SJSA1 (cell line): ENCODE measurements at regions not wholly inside any gene's neighbourhood (a gene's known extent, or its start where the extent isn't known, plus 50 kb on each side); places are given as distances from the start of the nearest gene placed in this dataset.

Experiments
- DNase-seq, 2 experiments: peaks; one replicate each; pipeline ENCODE4 v3.0.0-alpha.2; 2015 to 2020; ENCODE audit warnings: low spot score in 2 of 2, low read depth in 1 of 2
- H3K27ac ChIP-seq: fragments of 250-450 bp; sonication (Bioruptor Pico); 2 replicates; pipeline ENCODE4 v1.5.1; 2020; ENCODE audit warnings: mild to moderate bottlenecking, moderate library complexity
- H3K27me3 ChIP-seq: fragments of 250-450 bp; sonication (Bioruptor Pico); replicated peaks from 2 replicates; pipeline ENCODE4 v1.5.1; 2020; ENCODE audit warnings: mild to moderate bottlenecking, moderate library complexity
- H3K36me3 ChIP-seq: fragments of 250-450 bp; sonication (Bioruptor Pico); 2 replicates; pipeline ENCODE4 v1.5.1; 2020; ENCODE audit warnings: mild to moderate bottlenecking
- H3K4me1 ChIP-seq: fragments of 250-450 bp; sonication (Bioruptor Pico); replicated peaks from 2 replicates; pipeline ENCODE4 v1.6.1; 2021; ENCODE audit warnings: mild to moderate bottlenecking
- H3K4me3 ChIP-seq: fragments of 250-450 bp; sonication (Bioruptor Pico); 2 replicates; pipeline ENCODE4 v1.5.1; 2020; ENCODE audit warnings: mild to moderate bottlenecking
- H3K9me3 ChIP-seq: fragments of 250-450 bp; sonication (Bioruptor Pico); replicated peaks from 2 replicates; pipeline ENCODE4 v1.5.1; 2020; ENCODE audit warnings: mild to moderate bottlenecking

- no peaks in the 10 kb centered on the region for H3K4me1 ChIP-seq
- no peak overlapping the region for H3K27ac ChIP-seq
- H3K27me3 ChIP-seq = no peaks in the 10 kb centered on the region
- no peaks in the 10 kb centered on the region for H3K36me3 ChIP-seq
- no peaks in the 10 kb centered on the region for H3K9me3 ChIP-seq
- no peak overlapping the region for H3K4me3 ChIP-seq
- DNase-seq = no peak
Measured at GRCh38 chr13:73691891-73692290, 442.3 kb downstream of the KLF12 start.

GRCh38 chr13:73687929-73688328 is 446.3 kb downstream of the KLF12 start:
- H3K36me3 ChIP-seq = no peaks in the 10 kb centered on the region
- H3K9me3 ChIP-seq = no peaks in the 10 kb centered on the region
- H3K27me3 ChIP-seq = no peaks in the 10 kb centered on the region
- H3K27ac ChIP-seq = no peak overlapping the region
- no peaks in the 10 kb centered on the region for H3K4me1 ChIP-seq
- no peak for DNase-seq
- H3K4me3 ChIP-seq = no peak overlapping the region

DNA sequence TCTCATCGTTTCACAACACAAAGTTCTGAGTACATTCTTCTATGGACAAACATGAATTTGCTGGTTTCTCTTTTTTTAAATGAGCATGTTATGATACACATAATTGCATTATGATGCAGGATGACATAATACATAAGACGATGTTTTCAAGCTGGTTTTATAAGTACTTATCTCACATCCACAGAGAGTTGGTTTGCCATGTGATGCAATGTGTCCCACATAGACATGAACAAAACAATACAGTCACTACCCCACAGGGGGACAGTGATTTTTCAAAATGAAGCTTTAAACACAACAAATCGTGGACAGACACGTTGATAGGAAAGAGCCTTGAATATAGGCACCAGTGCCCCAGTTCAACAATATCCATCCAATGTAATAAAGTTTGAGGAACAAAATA is 447.1 kb downstream of the KLF12 start:
- H3K36me3 ChIP-seq = no peaks in the 10 kb centered on the region
- H3K4me3 ChIP-seq = no peak overlapping the region
- DNase-seq = no peak
- H3K27me3 ChIP-seq = no peaks in the 10 kb centered on the region
- no peaks in the 10 kb centered on the region for H3K9me3 ChIP-seq
- no peak overlapping the region for H3K27ac ChIP-seq
- H3K4me1 ChIP-seq = no peaks in the 10 kb centered on the region

DNA sequence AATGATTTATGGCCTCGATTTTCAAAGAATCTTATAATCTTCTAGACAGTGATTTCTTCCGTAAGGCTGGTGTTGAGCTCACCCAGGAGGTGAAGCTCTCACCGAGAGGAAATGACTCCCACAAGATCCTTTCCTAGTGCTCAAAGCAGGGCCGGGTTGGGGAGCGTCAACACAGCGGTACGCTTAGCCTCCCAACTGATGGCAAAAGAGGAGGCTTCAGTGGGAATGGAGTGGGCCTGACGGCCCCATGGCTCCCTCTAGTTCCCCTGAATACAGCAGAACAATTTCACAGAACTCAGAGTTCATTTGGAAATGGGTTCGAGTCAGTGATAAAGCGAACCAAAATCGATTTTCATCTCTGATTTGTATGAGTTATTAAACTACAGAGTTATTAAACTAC is 449.5 kb downstream of the KLF12 start:
- H3K36me3 ChIP-seq = no peaks in the 10 kb centered on the region
- no peak overlapping the region for H3K4me3 ChIP-seq

GRCh38 chr13:73684286-73684685 is 449.9 kb downstream of the KLF12 start:
- Histone ChIP-seq H3K4me3 (no peak overlapping the region), H3K9me3 (no peaks in the 10 kb centered on the region), H3K27ac (no peak overlapping the region), H3K4me1 (no peaks in the 10 kb centered on the region), H3K36me3 (no peaks in the 10 kb centered on the region), H3K27me3 (no peaks in the 10 kb centered on the region)
- DNase-seq = no peak

More for the DNA sequence above, 449.5 kb downstream of the KLF12 start:
- no peaks in the 10 kb centered on the region for H3K9me3 ChIP-seq
- DNase-seq = no peak
- H3K27me3 ChIP-seq = no peaks in the 10 kb centered on the region
- no peak overlapping the region for H3K27ac ChIP-seq
- no peaks in the 10 kb centered on the region for H3K4me1 ChIP-seq

DNA sequence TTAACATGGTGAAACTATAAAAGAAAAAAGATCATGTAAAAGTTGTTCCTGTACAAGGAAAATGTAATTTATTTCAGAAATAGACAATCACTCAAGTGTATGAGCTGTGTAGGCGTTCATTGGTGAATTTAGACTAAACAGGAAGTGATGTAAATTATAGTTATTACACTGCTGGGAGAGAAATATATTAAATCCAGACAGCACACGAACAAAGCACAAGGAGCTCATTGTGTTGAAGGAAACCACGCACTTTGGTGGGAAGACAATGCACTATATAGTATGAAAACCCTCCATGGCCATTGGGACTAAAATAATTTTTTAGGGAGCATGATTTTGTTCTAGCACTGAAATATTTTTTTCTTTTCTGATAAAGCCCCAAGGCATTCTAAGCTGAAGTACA is 450.5 kb downstream of the KLF12 start:
- Histone ChIP-seq H3K27ac (no peak overlapping the region), H3K36me3 (no peaks in the 10 kb centered on the region; the same call in 1 of the 2 replicates), H3K4me3 (no peak overlapping the region)

DNA sequence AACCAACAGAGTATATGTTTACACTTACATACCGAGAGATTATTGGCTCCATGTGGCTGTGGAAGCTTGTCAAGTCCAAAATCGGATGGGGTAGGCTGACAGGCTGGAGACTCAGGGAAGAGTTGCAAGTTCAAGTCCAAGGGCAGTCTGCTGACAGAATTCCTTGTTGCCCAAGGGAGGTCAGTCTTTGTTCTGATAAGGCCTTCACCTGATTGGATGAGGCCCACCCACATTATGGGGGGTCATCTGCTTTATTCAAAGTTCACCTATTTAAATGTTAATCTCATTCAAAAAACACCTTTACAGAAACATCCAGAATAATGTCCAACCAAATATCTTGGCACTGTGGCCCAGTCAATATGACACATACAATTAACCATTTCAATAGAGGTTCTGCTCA is 452.4 kb downstream of the KLF12 start:
- Histone ChIP-seq H3K4me3 (no peak overlapping the region), H3K27me3 (no peaks in the 10 kb centered on the region), H3K36me3 (no peaks in the 10 kb centered on the region; the same call in 1 of the 2 replicates), H3K9me3 (no peaks in the 10 kb centered on the region), H3K27ac (no peak overlapping the region), H3K4me1 (peaks cover 10% of the 10 kb centered on the region)
- no peak for DNase-seq

More for the DNA sequence above, 450.5 kb downstream of the KLF12 start:
- no peaks in the 10 kb centered on the region for H3K9me3 ChIP-seq
- no peaks in the 10 kb centered on the region for H3K27me3 ChIP-seq
- H3K4me1 ChIP-seq = no peaks in the 10 kb centered on the region
- no peak for DNase-seq

DNA sequence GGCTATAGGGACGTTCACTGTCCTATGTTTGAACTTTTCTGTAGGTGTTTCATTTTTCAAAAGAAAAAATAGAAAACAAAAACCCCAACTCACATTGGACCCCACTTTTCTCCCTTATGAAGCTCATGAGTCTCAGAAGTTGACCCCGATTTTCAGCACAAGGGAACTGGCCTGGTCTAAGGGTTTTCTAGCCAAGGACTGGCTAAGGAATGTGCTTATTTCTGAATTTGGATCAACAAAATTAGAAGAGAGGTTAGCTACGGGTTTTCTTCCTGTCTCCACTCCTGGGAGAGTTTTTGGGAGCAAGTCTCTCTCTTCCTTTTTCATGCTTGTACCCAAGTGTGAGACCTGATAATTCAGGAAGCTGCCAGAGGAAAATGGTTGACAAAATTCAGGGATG is 453.2 kb downstream of the KLF12 start:
- H3K4me3 ChIP-seq = no peak overlapping the region
- H3K27ac ChIP-seq = no peak overlapping the region
- H3K4me1 ChIP-seq = peaks cover 13% of the 10 kb centered on the region
- DNase-seq = no peak
- H3K27me3 ChIP-seq = no peaks in the 10 kb centered on the region
- H3K36me3 ChIP-seq = no peaks in the 10 kb centered on the region; the same call in 1 of the 2 replicates
- H3K9me3 ChIP-seq = no peaks in the 10 kb centered on the region

GRCh38 chr13:73677048-73677601 is 457.1 kb downstream of the KLF12 start:
- no peaks in the 10 kb centered on the region for H3K27me3 ChIP-seq
- no peaks in the 10 kb centered on the region for H3K9me3 ChIP-seq
- no peak overlapping the region for H3K4me3 ChIP-seq
- DNase-seq = peak in 1 of 2 experiments; percentile 58
- H3K4me1 ChIP-seq = peaks cover 13% of the 10 kb centered on the region
- H3K36me3 ChIP-seq = no peaks in the 10 kb centered on the region; the same call in 1 of the 2 replicates
- peak overlapping the region; percentile 51 for H3K27ac ChIP-seq

GRCh38 chr13:73676550-73677047 is 457.6 kb downstream of the KLF12 start:
- Histone ChIP-seq H3K36me3 (no peaks in the 10 kb centered on the region; the same call in 1 of the 2 replicates), H3K4me1 (peaks cover 13% of the 10 kb centered on the region), H3K27ac (peak overlapping the region; percentile 51), H3K27me3 (no peaks in the 10 kb centered on the region), H3K4me3 (no peak overlapping the region), H3K9me3 (no peaks in the 10 kb centered on the region)
- no peak for DNase-seq

GRCh38 chr13:73675821-73676220 is 458.4 kb downstream of the KLF12 start:
- Histone ChIP-seq H3K27ac (no peak overlapping the region), H3K4me3 (no peak overlapping the region), H3K27me3 (no peaks in the 10 kb centered on the region), H3K9me3 (no peaks in the 10 kb centered on the region), H3K36me3 (no peaks in the 10 kb centered on the region; the same call in 1 of the 2 replicates), H3K4me1 (peaks cover 13% of the 10 kb centered on the region)
- no peak for DNase-seq

GRCh38 chr13:73674570-73674969 is 459.6 kb downstream of the KLF12 start:
- Histone ChIP-seq H3K4me1 (peaks cover 13% of the 10 kb centered on the region), H3K9me3 (no peaks in the 10 kb centered on the region), H3K36me3 (no peaks in the 10 kb centered on the region; the same call in 1 of the 2 replicates), H3K27me3 (no peaks in the 10 kb centered on the region), H3K4me3 (no peak overlapping the region), H3K27ac (no peak overlapping the region)
- no peak for DNase-seq

GRCh38 chr13:73673931-73674330 is 460.3 kb downstream of the KLF12 start:
- Histone ChIP-seq H3K4me1 (peaks cover 13% of the 10 kb centered on the region), H3K27me3 (no peaks in the 10 kb centered on the region), H3K9me3 (no peaks in the 10 kb centered on the region), H3K36me3 (no peaks in the 10 kb centered on the region; the same call in 1 of the 2 replicates), H3K4me3 (no peak overlapping the region), H3K27ac (no peak overlapping the region)
- DNase-seq = no peak

GRCh38 chr13:73672492-73672891 is 461.7 kb downstream of the KLF12 start:
- H3K27me3 ChIP-seq = no peaks in the 10 kb centered on the region
- H3K27ac ChIP-seq = no peak overlapping the region
- peaks cover 10% of the 10 kb centered on the region for H3K4me1 ChIP-seq
- no peak for DNase-seq
- H3K36me3 ChIP-seq = no peaks in the 10 kb centered on the region
- H3K4me3 ChIP-seq = no peak overlapping the region
- H3K9me3 ChIP-seq = no peaks in the 10 kb centered on the region

- H3K36me3 ChIP-seq = no peaks in the 10 kb centered on the region
- peaks cover 2% of the 10 kb centered on the region; the same call in 1 of the 2 replicates for H3K4me1 ChIP-seq
- H3K27ac ChIP-seq = no peak overlapping the region
- DNase-seq = no peak
- H3K9me3 ChIP-seq = no peaks in the 10 kb centered on the region
- H3K4me3 ChIP-seq = no peak overlapping the region
- no peaks in the 10 kb centered on the region for H3K27me3 ChIP-seq
Measured at GRCh38 chr13:73671732-73672131, 462.5 kb downstream of the KLF12 start.
